ENCODE measurements at regions not wholly inside any gene's neighbourhood (a gene's known extent, or its start where the extent isn't known, plus 50 kb on each side); places are given as distances from the start of the nearest gene placed in this dataset.

DNA sequence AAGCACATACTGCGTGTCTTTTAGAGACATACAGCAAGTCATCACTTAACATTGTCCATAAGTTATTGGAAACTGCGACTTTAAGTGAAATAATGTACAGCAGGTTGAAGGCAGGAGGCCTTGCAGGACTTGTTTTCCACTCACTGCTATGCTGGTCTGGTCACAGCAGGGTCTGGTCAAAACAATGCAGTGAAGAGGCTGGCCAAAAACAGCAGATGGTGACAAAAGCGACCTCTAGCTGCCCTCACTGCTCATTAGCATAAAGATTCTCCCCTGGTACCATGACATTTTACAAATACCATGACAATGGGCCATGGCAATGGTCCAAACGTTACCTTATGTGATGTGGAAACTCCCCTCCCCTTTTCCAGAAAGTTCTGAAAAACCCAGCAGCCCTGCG, 1283.6 kb downstream of the FSTL5 start:
- no peak for TF ChIP-seq CTCF (IDR thresholded peaks at IDR 0.05)
- no peak for TF ChIP-seq POLR2A (IDR thresholded peaks at IDR 0.05)
- no peak for TF ChIP-seq EP300 (IDR thresholded peaks at IDR 0.05)

Measured in gastroesophageal sphincter (tissue), 3 donors.